ENCODE measurements at regions not wholly inside any gene's neighbourhood (a gene's known extent, or its start where the extent isn't known, plus 50 kb on each side); places are given as distances from the start of the nearest gene placed in this dataset.
A peak's percentile ranks its signal among the peaks of the same experiment; 100 is the strongest.

DNA sequence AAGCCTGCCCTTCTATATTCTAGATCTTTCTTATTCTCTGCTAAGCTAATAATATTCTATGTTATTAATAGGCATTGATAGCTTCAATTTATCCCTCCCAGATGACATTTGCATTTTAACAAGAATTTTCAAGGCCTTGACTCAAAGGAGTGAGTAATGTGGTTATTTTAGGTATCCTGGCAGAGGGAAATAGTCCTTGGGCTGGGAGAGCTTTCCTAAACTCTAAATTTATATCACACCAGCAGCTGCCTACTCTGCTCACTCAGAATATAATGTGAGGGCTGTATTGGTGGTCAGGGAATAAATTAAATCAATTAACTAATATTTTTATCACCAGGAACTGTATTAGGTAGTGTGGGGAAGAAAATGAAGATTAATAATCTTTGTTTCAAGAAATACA is 74.8 kb upstream of the ADAM23 start:
- no peak for DNase-seq

GRCh38 chr2:206368933-206369569 is 74.3 kb upstream of the ADAM23 start:
- no peak for DNase-seq

DNA sequence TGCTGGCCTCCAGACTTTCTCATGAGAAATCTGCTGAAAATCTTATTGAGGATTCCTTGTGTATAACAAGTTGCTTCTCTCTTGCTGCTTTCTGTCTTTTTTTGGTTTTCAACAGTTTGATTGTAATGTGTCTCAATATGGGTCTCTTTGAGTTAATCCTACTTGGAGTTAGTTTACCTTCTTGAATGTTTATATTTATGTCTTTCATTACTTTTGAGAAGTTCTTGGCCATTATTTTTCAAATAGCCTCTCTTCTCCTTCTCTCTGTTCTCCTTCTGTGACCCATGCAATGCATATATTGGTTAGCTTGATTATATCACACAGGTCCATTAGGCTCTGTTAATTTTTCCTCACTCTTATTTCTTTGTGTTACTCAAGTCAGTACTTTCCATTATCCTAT is 67.4 kb upstream of the ADAM23 start:
- DNase-seq, result no peak

- DNase-seq, result no peak
Observed at GRCh38 chr2:206378835-206379234, 64.5 kb upstream of the ADAM23 start.

- peak; percentile 2 to 15 for DNase-seq
Observed at GRCh38 chr2:206379266-206379665, 64.1 kb upstream of the ADAM23 start.

DNA sequence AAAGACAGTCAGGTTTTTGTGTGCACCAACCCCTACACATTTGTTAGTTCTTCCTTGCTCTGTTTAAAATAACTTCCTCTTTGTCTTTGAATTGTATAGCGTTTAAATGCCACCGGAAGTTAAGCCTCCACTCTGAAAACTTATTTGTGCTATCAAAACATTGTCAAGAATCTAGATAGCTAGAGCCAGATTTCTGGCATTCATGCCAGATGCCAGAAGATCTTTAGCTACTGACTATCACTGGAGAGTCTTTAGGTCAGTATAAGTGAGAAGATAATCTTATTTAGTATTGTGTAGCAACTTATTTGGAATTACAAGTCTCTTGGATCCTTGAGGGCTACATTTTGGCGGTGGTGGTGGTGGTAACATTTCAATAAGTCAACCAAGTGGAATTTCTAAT is 63.4 kb upstream of the ADAM23 start:
- no peak for DNase-seq

GRCh38 chr2:206381881-206382280 is 61.5 kb upstream of the ADAM23 start:
- DNase-seq, result no peak

DNA sequence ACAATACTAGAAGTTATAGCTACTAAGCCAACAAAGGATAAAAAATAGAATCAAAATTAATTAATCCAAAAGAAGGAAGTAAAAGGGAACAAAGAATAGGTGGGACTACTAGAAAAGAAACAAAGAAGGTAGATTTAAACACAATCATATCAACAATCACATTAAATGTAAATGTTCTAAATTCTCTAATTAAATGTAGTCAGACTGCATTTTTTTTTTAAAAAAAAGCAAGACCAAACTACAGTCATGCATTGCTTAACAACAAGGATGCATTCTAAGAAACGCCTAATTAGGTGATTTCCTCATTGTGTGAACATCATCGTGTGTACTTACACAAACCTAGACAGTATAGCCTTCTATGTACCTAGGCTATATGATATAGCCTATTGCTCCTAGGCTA is 59.7 kb upstream of the ADAM23 start:
- no peak for DNase-seq

GRCh38 chr2:206387808-206388207 is 55.5 kb upstream of the ADAM23 start:
- no peak for DNase-seq

GRCh38 chr2:206388698-206389097 is 54.6 kb upstream of the ADAM23 start:
- no peak for DNase-seq

- no peak for DNase-seq
Observed at GRCh38 chr2:206389164-206389563, 54.2 kb upstream of the ADAM23 start.

- no peak for DNase-seq
Observed at GRCh38 chr2:206390181-206390580, 53.2 kb upstream of the ADAM23 start.

DNA sequence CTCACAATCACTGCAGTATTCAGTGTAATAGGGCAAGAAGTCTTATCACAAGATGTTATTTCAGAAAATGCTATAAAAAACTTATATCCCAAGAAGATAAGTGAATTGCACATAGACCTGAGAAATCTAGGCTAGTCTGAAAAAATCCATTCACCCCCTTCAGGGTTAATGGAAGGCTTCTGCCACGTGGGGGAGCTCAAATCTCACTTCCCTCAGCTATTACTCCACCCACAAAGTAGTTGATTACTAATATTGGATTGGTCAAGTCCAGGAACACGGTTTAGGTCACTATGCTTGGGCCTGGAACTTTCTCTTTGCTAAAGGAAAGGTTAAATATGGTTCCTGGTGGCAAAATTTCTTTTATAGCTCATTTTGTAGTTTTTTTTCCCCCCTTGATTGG is 51.2 kb upstream of the ADAM23 start:
- DNase-seq, result peak; percentile 24 to 38
